ENCODE measurements at regions not wholly inside any gene's neighbourhood (a gene's known extent, or its start where the extent isn't known, plus 50 kb on each side); places are given as distances from the start of the nearest gene placed in this dataset.

DNA sequence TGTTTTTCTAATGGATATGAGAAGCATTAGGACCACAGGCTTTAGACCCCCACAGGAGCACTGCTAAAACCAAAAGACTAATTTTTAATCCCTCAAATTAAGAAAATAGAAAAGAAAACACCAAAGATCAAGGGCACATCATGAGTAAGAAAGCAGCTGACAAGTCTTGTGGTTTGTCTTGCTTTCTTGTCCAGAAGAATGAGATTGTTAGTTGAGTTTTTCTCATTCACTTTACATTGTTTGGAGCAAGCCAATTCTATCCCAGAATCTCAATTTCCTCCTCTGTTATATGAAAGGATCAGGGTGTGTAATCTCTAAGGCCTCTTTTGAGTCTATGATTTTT is 899.0 kb downstream of the KCNJ2 start:
- Histone ChIP-seq H3K27me3 (ENCODE audit: control insufficient read depth, insufficient read depth, low read length) (no peaks in the 10 kb centered on the region), H3K56ac (ENCODE audit: extremely low read depth, insufficient read depth, low read length) (no peak overlapping the region), H3K14ac (replicated peaks; ENCODE audit: low read depth, low read length) (no peak overlapping the region), H3K4me2 (ENCODE audit: low read depth, low read length) (no peak overlapping the region), H2AFZ (replicated peaks; ENCODE audit: low read length, poor library complexity) (no peak overlapping the region), H4K91ac (ENCODE audit: insufficient read depth, low read depth, low read length) (no peak overlapping the region), H3K4me3 (ENCODE audit: insufficient read depth, low read depth, low read length) (no peak overlapping the region), H3K23ac (ENCODE audit: low read depth, low read length) (no peak overlapping the region), H2AK9ac (replicated peaks; ENCODE audit: low read depth, low read length, poor library complexity) (no peak overlapping the region), H3K27ac (ENCODE audit: insufficient read depth, low read length) (no peak overlapping the region), H3K9me1 (ENCODE audit: insufficient read depth, low read length) (no peaks in the 10 kb centered on the region), H2BK5ac (ENCODE audit: low read depth, low read length, poor library complexity, severe bottlenecking) (no peak overlapping the region), H2BK20ac (ENCODE audit: low read depth, low read length) (no peak overlapping the region), H2BK15ac (ENCODE audit: low read depth, low read length) (no peak overlapping the region), H3K9me3 (ENCODE audit: control insufficient read depth, insufficient read depth, low read length) (no peaks in the 10 kb centered on the region), H3K9ac (ENCODE audit: low read depth, low read length) (no peak overlapping the region), H3K4ac (ENCODE audit: low read depth, low read length) (no peak overlapping the region), H3K36me3 (ENCODE audit: control insufficient read depth, insufficient read depth, low read length) (no peaks in the 10 kb centered on the region), H2BK120ac (ENCODE audit: low read depth, low read length) (no peak overlapping the region), H3K4me1 (ENCODE audit: control insufficient read depth, insufficient read depth, low read length) (peaks cover 2% of the 10 kb centered on the region; the same call in 1 of the 2 replicates), H2AK5ac (ENCODE audit: low read depth, low read length) (no peak overlapping the region), H3K79me1 (ENCODE audit: low read depth in 1 of 2, low read length in 2 of 2) (no peaks in the 10 kb centered on the region), H4K5ac (ENCODE audit: low read depth, low read length) (no peak overlapping the region), H3K18ac (ENCODE audit: low read depth, low read length) (no peak overlapping the region), H4K8ac (ENCODE audit: low read depth in 2 of 2, low read length in 2 of 2) (no peak overlapping the region), H4K20me1 (ENCODE audit: insufficient read depth, low read length) (no peaks in the 10 kb centered on the region)
- CTCF ChIA-PET, result no interaction called here
- POLR2A ChIA-PET (ENCODE audit: unreplicated experiment), result interaction anchor here (0.6 kb wide), 1 partner anchor 73 kb away, joined by 3 read pairs; no protein-coding TSS in a partner anchor
- ATAC-seq (ENCODE audit: low read depth), result no peak
- no TSS peak for BruUV-seq (replicated peaks)
- in situ Hi-C loops (cut with MboI; ENCODE audit: low sequenced_read_pairs) (no loop called here), dilution Hi-C loops (cut with HindIII; ENCODE audit: low sequenced_read_pairs, unreplicated experiment) (no loop called here), intact Hi-C loops (cut with micrococcal nuclease) (no loop called here)
- TF ChIP-seq CEBPB (IDR thresholded peaks at IDR 0.05; ENCODE audit: low read depth, low read length) (no peak), MAZ (IDR thresholded peaks at IDR 0.05; ENCODE audit: borderline replicate concordance, low read depth, low read length) (no peak), POLR2A (IDR thresholded peaks at IDR 0.05; ENCODE audit: low read depth, low read length) (no peak), RCOR1 (IDR thresholded peaks at IDR 0.05; ENCODE audit: insufficient replicate concordance, low read length) (no peak), NFE2L2 (IDR thresholded peaks at IDR 0.05; ENCODE audit: low read depth, low read length) (no peak), RFX5 (IDR thresholded peaks at IDR 0.05; ENCODE audit: low read depth, low read length) (no peak), MXI1 (IDR thresholded peaks at IDR 0.05; ENCODE audit: borderline replicate concordance, low read depth, low read length) (no peak), BHLHE40 (IDR thresholded peaks at IDR 0.05; ENCODE audit: low read depth, low read length) (no peak)
- TF ChIP-seq, protein P1, sequence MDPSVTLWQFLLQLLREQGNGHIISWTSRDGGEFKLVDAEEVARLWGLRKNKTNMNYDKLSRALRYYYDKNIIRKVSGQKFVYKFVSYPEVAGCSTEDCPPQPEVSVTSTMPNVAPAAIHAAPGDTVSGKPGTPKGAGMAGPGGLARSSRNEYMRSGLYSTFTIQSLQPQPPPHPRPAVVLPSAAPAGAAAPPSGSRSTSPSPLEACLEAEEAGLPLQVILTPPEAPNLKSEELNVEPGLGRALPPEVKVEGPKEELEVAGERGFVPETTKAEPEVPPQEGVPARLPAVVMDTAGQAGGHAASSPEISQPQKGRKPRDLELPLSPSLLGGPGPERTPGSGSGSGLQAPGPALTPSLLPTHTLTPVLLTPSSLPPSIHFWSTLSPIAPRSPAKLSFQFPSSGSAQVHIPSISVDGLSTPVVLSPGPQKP (IDR thresholded peaks at IDR 0.05; ENCODE audit: borderline replicate concordance, low read depth, low read length), result no peak
- TF ChIP-seq, protein P2, sequence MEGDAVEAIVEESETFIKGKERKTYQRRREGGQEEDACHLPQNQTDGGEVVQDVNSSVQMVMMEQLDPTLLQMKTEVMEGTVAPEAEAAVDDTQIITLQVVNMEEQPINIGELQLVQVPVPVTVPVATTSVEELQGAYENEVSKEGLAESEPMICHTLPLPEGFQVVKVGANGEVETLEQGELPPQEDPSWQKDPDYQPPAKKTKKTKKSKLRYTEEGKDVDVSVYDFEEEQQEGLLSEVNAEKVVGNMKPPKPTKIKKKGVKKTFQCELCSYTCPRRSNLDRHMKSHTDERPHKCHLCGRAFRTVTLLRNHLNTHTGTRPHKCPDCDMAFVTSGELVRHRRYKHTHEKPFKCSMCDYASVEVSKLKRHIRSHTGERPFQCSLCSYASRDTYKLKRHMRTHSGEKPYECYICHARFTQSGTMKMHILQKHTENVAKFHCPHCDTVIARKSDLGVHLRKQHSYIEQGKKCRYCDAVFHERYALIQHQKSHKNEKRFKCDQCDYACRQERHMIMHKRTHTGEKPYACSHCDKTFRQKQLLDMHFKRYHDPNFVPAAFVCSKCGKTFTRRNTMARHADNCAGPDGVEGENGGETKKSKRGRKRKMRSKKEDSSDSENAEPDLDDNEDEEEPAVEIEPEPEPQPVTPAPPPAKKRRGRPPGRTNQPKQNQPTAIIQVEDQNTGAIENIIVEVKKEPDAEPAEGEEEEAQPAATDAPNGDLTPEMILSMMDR (conservative IDR thresholded peaks at IDR 0.05; ENCODE audit: low read depth, low read length), result no peak
- peak; percentile 20 for DNase-seq

Data from IMR-90 (cell line).